MM.1S (cell line): ENCODE measurements at regions not wholly inside any gene's neighbourhood (a gene's known extent, or its start where the extent isn't known, plus 50 kb on each side); places are given as distances from the start of the nearest gene placed in this dataset.

ENCODE experiments used
- DNase-seq: peaks from one replicate; pipeline ENCODE4 v3.0.0-alpha.2; 2015
- H2AFZ ChIP-seq: fragments of 300-600 bp; sonication (generic); 2 replicates; pipeline ENCODE4 v1.6.0; 2016; ENCODE audit warnings: antibody characterized with exemption, low read length
- H3F3A ChIP-seq: fragments of 300-600 bp; sonication (generic); 2 replicates; pipeline ENCODE4 v1.6.1; 2016; ENCODE audit warnings: mild to moderate bottlenecking, antibody characterized with exemption, low read length, moderate library complexity, mixed read lengths; ENCODE audit not compliant: insufficient read depth
- H3K27ac ChIP-seq: fragments of 300-600 bp; sonication (generic); 2 replicates; pipeline ENCODE4 v1.5.1; 2016; ENCODE audit warnings: mild to moderate bottlenecking, low read length
- H3K27me3 ChIP-seq: fragments of 300-600 bp; sonication (generic); replicated peaks from 2 replicates; pipeline ENCODE4 v1.6.0; 2016; ENCODE audit warnings: low read length; ENCODE audit not compliant: insufficient read depth
- H3K36me3 ChIP-seq: fragments of 300-600 bp; sonication (generic); replicated peaks from 2 replicates; pipeline ENCODE4 v1.6.1; 2016; ENCODE audit warnings: mild to moderate bottlenecking, low read length, mixed read lengths; ENCODE audit not compliant: insufficient read depth
- H3K4me1 ChIP-seq: fragments of 300-600 bp; sonication (generic); 2 replicates; pipeline ENCODE4 v1.6.1; 2016; ENCODE audit warnings: low read length, mixed read lengths
- H3K4me2 ChIP-seq: fragments of 300-600 bp; sonication (generic); 2 replicates; pipeline ENCODE4 v1.6.0; 2016; ENCODE audit warnings: low read depth, low read length
- H3K4me3 ChIP-seq: fragments of 300-600 bp; sonication (generic); 2 replicates; pipeline ENCODE4 v1.5.1; 2016; ENCODE audit warnings: low read length, mixed read lengths
- H3K79me2 ChIP-seq: fragments of 300-600 bp; sonication (generic); 2 replicates; pipeline ENCODE4 v1.6.1; 2016; ENCODE audit warnings: mixed run types, low read length, mixed read lengths
- H3K9ac ChIP-seq: fragments of 300-600 bp; sonication (generic); 2 replicates; pipeline ENCODE4 v1.6.1; 2016; ENCODE audit warnings: low read length, mixed read lengths
- H3K9me2 ChIP-seq: fragments of 300-600 bp; sonication (generic); replicated peaks from 2 replicates; pipeline ENCODE4 v1.6.1; 2016; ENCODE audit warnings: mild to moderate bottlenecking, low read length, mixed read lengths; ENCODE audit not compliant: insufficient read depth
- H3K9me3 ChIP-seq: fragments of 300-600 bp; sonication (generic); replicated peaks from 2 replicates; pipeline ENCODE4 v1.6.1; 2016; ENCODE audit warnings: mild to moderate bottlenecking, low read length, mixed read lengths; ENCODE audit not compliant: insufficient read depth
- H4K20me1 ChIP-seq: fragments of 300-600 bp; sonication (generic); 2 replicates; pipeline ENCODE4 v1.6.1; 2016; ENCODE audit warnings: mild to moderate bottlenecking, low read length, moderate library complexity, mixed read lengths; ENCODE audit not compliant: insufficient read depth
- CTCF ChIP-seq: fragments of 300-600 bp; sonication (generic); IDR thresholded peaks from 2 replicates; pipeline ENCODE4 v1.5.1; 2016; ENCODE audit warnings: antibody characterized with exemption, low read length, mixed read lengths
- EZH2 ChIP-seq: fragments of 300-600 bp; sonication (generic); optimal IDR thresholded peaks from 2 replicates; pipeline ENCODE3; 2017; ENCODE audit warnings: low read depth, mild to moderate bottlenecking, antibody characterized with exemption, low read length, mixed read lengths
- EZH2phosphoT487 ChIP-seq: fragments of 300-600 bp; sonication (generic); IDR thresholded peaks from 2 replicates; pipeline ENCODE4 v1.6.1; 2018; ENCODE audit warnings: antibody characterized with exemption, low read length

- DNase-seq, result no peak
- no peaks in the 10 kb centered on the region for H3F3A ChIP-seq
- H3K4me2 ChIP-seq, result no peak overlapping the region
- no peaks in the 10 kb centered on the region for H3K36me3 ChIP-seq
- H3K9ac ChIP-seq, result no peak overlapping the region
- no peaks in the 10 kb centered on the region for H3K79me2 ChIP-seq
- H3K27me3 ChIP-seq, result no peaks in the 10 kb centered on the region
- H3K27ac ChIP-seq, result no peak overlapping the region
- TF ChIP-seq EZH2phosphoT487 (no peak), EZH2 (no peak), CTCF (no peak)
- H4K20me1 ChIP-seq, result no peaks in the 10 kb centered on the region
- H3K4me3 ChIP-seq, result no peak overlapping the region
- no peak overlapping the region for H2AFZ ChIP-seq
- H3K9me3 ChIP-seq, result no peaks in the 10 kb centered on the region
- no peaks in the 10 kb centered on the region for H3K4me1 ChIP-seq
- no peaks in the 10 kb centered on the region for H3K9me2 ChIP-seq
Observed at GRCh38 chr16:65521633-65522328, 399.9 kb upstream of the CDH11 start.

DNA sequence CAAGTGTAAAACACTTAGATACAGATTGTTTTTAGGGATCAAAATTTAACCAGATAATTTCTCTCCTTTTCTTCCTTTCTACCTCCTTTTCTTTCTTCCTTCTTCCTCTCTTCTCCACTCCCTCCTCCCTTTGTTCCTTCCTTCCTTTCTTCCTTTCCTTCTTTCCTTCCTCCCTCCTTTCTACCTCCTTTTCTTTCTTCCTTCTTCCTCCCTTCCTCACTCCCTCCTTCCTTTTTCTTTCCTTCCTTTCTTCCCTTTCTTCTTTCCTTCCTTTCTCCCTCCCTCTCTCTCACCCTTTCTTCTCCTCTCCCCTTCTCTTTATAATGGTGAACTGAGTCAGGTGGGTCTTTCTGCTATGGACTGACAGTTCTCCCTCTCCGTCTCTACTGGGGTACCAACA, 397.5 kb upstream of the CDH11 start:
- Histone ChIP-seq H3K4me2 (no peak overlapping the region), H3F3A (no peaks in the 10 kb centered on the region)

GRCh38 chr16:65515193-65515592, 393.3 kb upstream of the CDH11 start:
- no peak overlapping the region for H3K4me3 ChIP-seq
- no peak overlapping the region for H3K4me2 ChIP-seq
- H3K36me3 ChIP-seq, result no peaks in the 10 kb centered on the region
- no peak overlapping the region for H3K27ac ChIP-seq
- no peak overlapping the region for H2AFZ ChIP-seq
- no peaks in the 10 kb centered on the region for H3K9me2 ChIP-seq
- no peaks in the 10 kb centered on the region for H3K27me3 ChIP-seq
- no peaks in the 10 kb centered on the region for H3K79me2 ChIP-seq
- no peak for TF ChIP-seq EZH2phosphoT487
- no peak for TF ChIP-seq EZH2
- TF ChIP-seq CTCF, result no peak
- no peak overlapping the region for H3K9ac ChIP-seq
- no peaks in the 10 kb centered on the region for H3K9me3 ChIP-seq
- no peak for DNase-seq
- H4K20me1 ChIP-seq, result no peaks in the 10 kb centered on the region
- H3K4me1 ChIP-seq, result no peaks in the 10 kb centered on the region
- H3F3A ChIP-seq, result no peaks in the 10 kb centered on the region

More for the DNA sequence above, 397.5 kb upstream of the CDH11 start:
- Histone ChIP-seq H2AFZ (no peak overlapping the region), H3K9ac (no peak overlapping the region), H3K27me3 (no peaks in the 10 kb centered on the region), H3K4me3 (no peak overlapping the region), H3K4me1 (no peaks in the 10 kb centered on the region), H4K20me1 (no peaks in the 10 kb centered on the region), H3K9me3 (no peaks in the 10 kb centered on the region), H3K27ac (no peak overlapping the region), H3K79me2 (no peaks in the 10 kb centered on the region), H3K36me3 (no peaks in the 10 kb centered on the region), H3K9me2 (no peaks in the 10 kb centered on the region)
- no peak for DNase-seq
- TF ChIP-seq EZH2phosphoT487, result no peak
- TF ChIP-seq EZH2, result no peak
- no peak for TF ChIP-seq CTCF
